G401.6 (cell line): ENCODE measurements at regions not wholly inside any gene's neighbourhood (a gene's known extent, or its start where the extent isn't known, plus 50 kb on each side); places are given as distances from the start of the nearest gene placed in this dataset.
"Not testable (repeated sequence)": the region's sequence is repeated elsewhere in the genome, so short reads cannot be mapped to it uniquely, and the experiment has no call there.

Experiments
- FAIRE-seq: peaks from 2 replicates; lab custom pipeline; 2012; peaks lifted over from hg19 to GRCh38; lab: Jason Lieb, UNC

DNA sequence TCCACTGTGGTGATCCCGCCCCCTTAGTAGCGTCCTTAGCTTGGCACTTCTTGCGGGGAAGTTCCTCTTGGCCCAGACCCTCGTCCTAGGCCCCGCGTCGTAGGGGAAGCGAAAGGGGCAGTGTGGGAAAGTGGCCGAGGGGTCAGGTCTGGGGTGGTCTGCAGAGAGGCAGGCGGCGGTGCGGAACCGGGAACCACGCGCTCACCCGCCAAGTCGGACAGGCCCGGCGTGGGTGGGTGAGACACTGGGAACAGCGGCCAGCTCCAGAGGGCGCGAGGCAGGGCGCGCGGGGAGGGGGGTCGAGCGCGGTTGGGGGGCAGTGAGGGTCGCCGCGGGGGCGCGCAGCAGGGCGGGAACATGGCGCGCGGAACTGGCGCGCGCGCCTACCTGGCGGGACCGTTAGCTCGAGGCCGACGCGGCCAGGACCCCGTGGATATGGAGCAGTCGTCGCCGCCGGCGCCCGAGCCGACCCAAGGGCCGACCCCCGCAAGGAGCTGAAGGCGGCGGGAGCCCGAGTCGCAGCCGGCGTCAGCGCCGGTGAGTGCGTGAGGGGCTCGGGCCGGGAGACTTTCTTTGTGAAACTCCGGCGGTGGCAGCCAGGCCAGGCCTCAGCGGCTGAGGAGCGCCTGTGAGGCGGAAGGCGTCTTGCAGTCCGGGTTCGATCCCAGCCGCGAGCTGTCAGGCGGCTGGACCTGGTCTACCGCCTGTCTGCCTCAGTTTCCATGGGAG lies 2896.7 kb upstream of the TEKT4 start:
- no peak for FAIRE-seq

DNA sequence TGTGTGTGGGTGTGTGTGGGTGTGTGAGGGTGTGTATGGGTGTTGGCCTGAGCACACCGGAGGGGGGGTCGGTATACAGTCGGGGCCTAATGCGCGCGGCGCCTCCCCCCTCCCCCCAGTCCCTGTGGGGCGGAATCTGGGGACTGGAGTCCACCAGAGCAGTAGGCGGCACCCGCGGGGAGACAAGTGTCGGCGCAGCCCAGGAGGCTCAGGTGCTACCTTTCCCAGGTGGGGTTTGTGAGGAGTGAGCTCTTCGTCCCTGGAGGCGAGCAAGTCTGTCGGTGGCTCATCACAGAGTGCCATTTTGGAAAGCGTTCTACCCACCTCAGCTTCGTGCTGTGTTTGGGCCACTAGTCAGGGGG lies 2896.1 kb upstream of the TEKT4 start:
- no peak for FAIRE-seq

DNA sequence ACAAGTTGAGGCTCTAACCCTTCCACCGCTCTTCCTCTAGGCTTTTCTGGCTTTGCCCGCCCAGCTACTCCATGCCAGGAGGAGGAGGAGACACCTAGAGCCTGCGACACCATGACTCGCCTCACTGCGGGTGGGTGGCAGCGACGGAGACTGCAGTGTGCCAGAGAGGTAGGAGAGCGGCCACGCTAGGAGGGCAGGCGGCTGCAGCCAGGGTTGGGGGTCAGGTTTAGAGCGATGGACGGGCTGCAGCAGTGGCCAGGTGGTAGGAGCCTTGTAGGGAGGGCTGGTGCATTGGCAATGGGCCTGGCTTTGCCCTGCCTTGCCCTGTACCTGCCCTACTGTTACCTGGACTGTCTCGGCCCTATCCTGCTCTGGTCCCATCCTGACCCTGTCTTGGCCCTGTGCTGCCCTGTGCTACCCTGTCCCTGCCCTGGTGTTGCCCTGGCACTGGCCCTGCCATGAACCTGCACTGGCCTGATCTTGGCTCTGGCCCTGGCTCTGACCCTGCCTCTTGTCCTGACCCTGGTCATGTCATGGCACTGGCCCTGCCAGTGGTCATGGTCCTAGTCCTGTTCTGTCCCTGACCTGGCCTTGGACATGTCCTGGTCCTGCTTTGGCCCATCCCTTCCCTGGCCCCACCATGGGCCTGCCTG lies 2890.1 kb upstream of the TEKT4 start:
- FAIRE-seq, result not testable (repeated sequence)

- FAIRE-seq, result not testable (repeated sequence)
Measured at GRCh38 chr2:91981669-91982020, 2889.6 kb upstream of the TEKT4 start.

- not testable (repeated sequence) for FAIRE-seq
Measured at GRCh38 chr2:91982217-91982616, 2889.0 kb upstream of the TEKT4 start.

DNA sequence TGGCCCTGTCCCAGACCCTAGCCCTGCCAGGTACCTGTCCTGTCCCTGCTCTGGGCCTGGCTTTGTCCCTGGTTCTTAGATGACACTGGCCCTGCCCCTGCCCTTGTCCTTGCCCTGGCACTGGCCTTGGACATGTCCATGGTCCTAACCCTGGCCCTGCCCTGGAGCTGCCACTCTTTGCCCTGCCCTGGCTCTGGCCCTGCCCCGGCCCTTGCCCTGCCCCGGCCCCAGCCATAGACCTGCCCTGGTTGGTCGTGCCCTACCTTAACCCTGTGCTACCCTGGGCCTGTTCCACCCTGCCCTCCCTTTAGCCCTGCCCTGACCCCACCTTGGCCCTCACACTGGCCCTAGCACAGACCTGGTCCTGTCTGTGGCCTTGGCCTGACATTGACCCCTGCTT lies 2888.0 kb upstream of the TEKT4 start:
- not testable (repeated sequence) for FAIRE-seq

- FAIRE-seq, result not testable (repeated sequence)
Measured at GRCh38 chr2:91983696-91984095, 2887.5 kb upstream of the TEKT4 start.

- FAIRE-seq, result not testable (repeated sequence)
Measured at GRCh38 chr2:91984107-91984506, 2887.1 kb upstream of the TEKT4 start.

- not testable (repeated sequence) for FAIRE-seq
Measured at GRCh38 chr2:91985490-91985889, 2885.7 kb upstream of the TEKT4 start.

DNA sequence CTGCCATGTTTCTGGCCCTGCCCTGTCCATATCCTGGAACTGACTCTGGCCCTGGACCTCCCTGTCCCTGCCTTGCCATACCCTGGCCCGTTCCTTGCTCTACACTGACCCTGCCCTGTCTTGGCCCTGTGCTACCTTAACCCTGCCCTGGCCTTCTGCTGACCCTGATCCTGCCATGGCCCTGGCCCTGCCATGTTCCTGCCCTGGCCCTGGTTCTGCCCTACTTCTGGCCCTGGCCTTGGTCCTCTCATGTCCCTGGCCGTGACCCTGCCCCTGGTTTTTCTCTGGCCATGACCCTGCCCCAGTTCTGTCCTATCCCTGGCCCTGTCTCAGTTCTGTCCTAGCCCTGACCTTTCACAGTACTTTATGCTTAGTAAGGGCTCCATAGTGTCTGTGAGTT lies 2884.3 kb upstream of the TEKT4 start:
- not testable (repeated sequence) for FAIRE-seq

DNA sequence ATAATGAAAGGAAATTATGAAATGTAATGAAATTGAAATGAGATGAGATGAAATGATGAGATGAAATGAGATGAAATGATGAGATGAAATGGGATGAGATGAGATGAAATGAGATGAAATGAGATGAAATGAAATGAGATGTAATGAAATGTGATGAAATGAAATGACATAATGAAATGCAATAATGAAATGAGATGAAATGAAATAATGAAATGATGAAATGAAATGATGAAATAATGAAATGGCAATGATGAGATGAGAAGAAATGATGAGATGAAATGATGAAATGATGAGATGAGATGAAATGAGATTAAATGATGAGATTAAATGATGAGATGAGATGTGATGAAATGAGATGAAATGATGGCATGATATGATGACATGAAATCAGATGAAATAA lies 2882.5 kb upstream of the TEKT4 start:
- FAIRE-seq, result peak; percentile 71

DNA sequence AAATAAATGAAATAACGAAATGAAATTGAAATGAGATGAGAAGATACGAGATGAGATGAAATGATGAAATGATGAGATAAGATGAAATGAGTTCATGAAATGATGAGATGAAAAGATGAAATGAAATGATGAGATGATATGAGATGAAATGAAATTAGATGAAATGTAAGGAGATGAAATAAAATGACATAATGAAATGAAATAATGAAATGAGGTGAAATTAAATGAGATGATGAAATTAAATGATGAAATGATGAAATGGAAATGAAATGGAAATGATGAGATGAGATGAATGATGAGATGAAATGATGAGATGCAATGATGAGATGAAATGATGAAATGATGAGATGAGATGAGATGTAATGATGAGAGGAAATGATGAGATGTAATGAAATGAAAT lies 2881.4 kb upstream of the TEKT4 start:
- not testable (repeated sequence) for FAIRE-seq

DNA sequence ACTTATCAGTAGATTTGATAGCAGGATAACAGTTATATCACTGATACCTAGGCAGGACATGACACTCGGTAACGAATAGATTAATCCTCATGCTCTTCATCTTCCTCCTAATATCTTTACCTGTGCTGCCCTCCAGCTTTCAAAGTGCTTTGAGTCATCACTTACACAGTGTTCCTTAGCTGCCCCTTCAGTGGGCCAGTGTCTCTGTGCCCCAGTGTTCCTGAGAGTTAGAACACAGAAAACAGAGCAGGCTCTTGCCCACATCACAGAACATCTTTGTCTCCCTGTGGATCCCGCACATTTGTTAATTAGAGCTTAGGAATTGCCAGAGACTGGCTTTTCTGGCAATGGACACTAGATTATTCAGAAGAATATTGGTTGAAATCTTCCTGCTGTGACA lies 2864.7 kb upstream of the TEKT4 start:
- not testable (repeated sequence) for FAIRE-seq
